ENCODE measurements at regions not wholly inside any gene's neighbourhood (a gene's known extent, or its start where the extent isn't known, plus 50 kb on each side); places are given as distances from the start of the nearest gene placed in this dataset.

GRCh38 chr6:109295109-109295773 is 87.0 kb downstream of the CD164 start:
- Histone ChIP-seq H3K27ac (ENCODE audit: low read length) (no peak overlapping the region), H3K27me3 (ENCODE audit: insufficient read depth, low read depth, low read length) (no peaks in the 10 kb centered on the region), H3K36me3 (ENCODE audit: insufficient read depth, low read length) (no peaks in the 10 kb centered on the region), H3K9me2 (ENCODE audit: insufficient read depth, low read length) (no peaks in the 10 kb centered on the region), H2AFZ (ENCODE audit: low read depth, low read length) (no peak overlapping the region), H3K9ac (ENCODE audit: low read length) (no peak overlapping the region), H3F3A (ENCODE audit: insufficient read depth, low read length, poor library complexity, severe bottlenecking) (no peaks in the 10 kb centered on the region), H3K9me3 (ENCODE audit: low read length) (no peaks in the 10 kb centered on the region), H3K4me2 (ENCODE audit: low read length) (no peak overlapping the region), H3K4me3 (ENCODE audit: low read length) (no peak overlapping the region), H4K20me1 (ENCODE audit: insufficient read depth) (no peaks in the 10 kb centered on the region), H3K79me2 (replicated peaks; ENCODE audit: insufficient read depth, low read length) (no peaks in the 10 kb centered on the region)
- TF ChIP-seq CTCF (IDR thresholded peaks at IDR 0.05; ENCODE audit: poor library complexity, severe bottlenecking) (no peak), RAD21 (conservative IDR thresholded peaks at IDR 0.05) (no peak), TAF1 (IDR thresholded peaks at IDR 0.05; ENCODE audit: low read depth) (no peak), EZH2 (IDR thresholded peaks at IDR 0.05; ENCODE audit: borderline replicate concordance, insufficient read depth, low read length, poor library complexity, severe bottlenecking) (no peak), MXI1 (conservative IDR thresholded peaks at IDR 0.05; ENCODE audit: poor library complexity, severe bottlenecking) (no peak), REST (IDR thresholded peaks at IDR 0.05; ENCODE audit: borderline replicate concordance) (no peak), EP300 (conservative IDR thresholded peaks at IDR 0.05; ENCODE audit: poor library complexity, severe bottlenecking) (no peak), POLR2AphosphoS5 (IDR thresholded peaks at IDR 0.05) (no peak)

GRCh38 chr6:109292983-109293586 is 89.2 kb downstream of the CD164 start:
- H4K20me1 ChIP-seq (ENCODE audit: insufficient read depth) = no peaks in the 10 kb centered on the region
- H3F3A ChIP-seq (ENCODE audit: insufficient read depth, low read length, poor library complexity, severe bottlenecking) = no peaks in the 10 kb centered on the region
- no peaks in the 10 kb centered on the region for H3K9me3 ChIP-seq (ENCODE audit: low read length)
- no peak for TF ChIP-seq CTCF (IDR thresholded peaks at IDR 0.05; ENCODE audit: poor library complexity, severe bottlenecking)
- TF ChIP-seq EZH2 (IDR thresholded peaks at IDR 0.05; ENCODE audit: borderline replicate concordance, insufficient read depth, low read length, poor library complexity, severe bottlenecking) = no peak
- no peak for TF ChIP-seq TAF1 (IDR thresholded peaks at IDR 0.05; ENCODE audit: low read depth)
- TF ChIP-seq EP300 (conservative IDR thresholded peaks at IDR 0.05; ENCODE audit: poor library complexity, severe bottlenecking) = no peak
- no peak for TF ChIP-seq REST (IDR thresholded peaks at IDR 0.05; ENCODE audit: borderline replicate concordance)
- no peak for TF ChIP-seq SMC3 (conservative IDR thresholded peaks at IDR 0.05; ENCODE audit: poor library complexity)
- no peak for TF ChIP-seq MXI1 (conservative IDR thresholded peaks at IDR 0.05; ENCODE audit: poor library complexity, severe bottlenecking)
- TF ChIP-seq RAD21 (conservative IDR thresholded peaks at IDR 0.05) = no peak
- TF ChIP-seq POLR2AphosphoS5 (IDR thresholded peaks at IDR 0.05) = no peak
- no peaks in the 10 kb centered on the region for H3K9me2 ChIP-seq (ENCODE audit: insufficient read depth, low read length)
- no peaks in the 10 kb centered on the region for H3K27me3 ChIP-seq (ENCODE audit: insufficient read depth, low read depth, low read length)
- H3K79me2 ChIP-seq (replicated peaks; ENCODE audit: insufficient read depth, low read length) = no peaks in the 10 kb centered on the region
- no peak overlapping the region for H3K4me2 ChIP-seq (ENCODE audit: low read length)
- no peak overlapping the region for H2AFZ ChIP-seq (ENCODE audit: low read depth, low read length)
- H3K4me3 ChIP-seq (ENCODE audit: low read length) = no peak overlapping the region
- H3K36me3 ChIP-seq (ENCODE audit: insufficient read depth, low read length) = no peaks in the 10 kb centered on the region
- H3K27ac ChIP-seq (ENCODE audit: low read length) = no peak overlapping the region
- no peak overlapping the region for H3K9ac ChIP-seq (ENCODE audit: low read length)

All from neural cell (in vitro differentiated cells).